HT1080 (cell line): ENCODE measurements at regions not wholly inside any gene's neighbourhood (a gene's known extent, or its start where the extent isn't known, plus 50 kb on each side); places are given as distances from the start of the nearest gene placed in this dataset.
A peak's percentile ranks its signal among the peaks of the same experiment; 100 is the strongest.

ENCODE experiments used
- DNase-seq: peaks from one replicate; pipeline ENCODE4 v3.0.0-alpha.2; 2015; ENCODE audit warnings: low read depth

- no peak for DNase-seq
Measured at GRCh38 chr1:214205053-214205452, 75.9 kb upstream of the SMYD2 start.

GRCh38 chr1:214208460-214208859, 72.5 kb upstream of the SMYD2 start:
- DNase-seq, result no peak

GRCh38 chr1:214209260-214209808, 71.6 kb upstream of the SMYD2 start:
- DNase-seq, result no peak

GRCh38 chr1:214213136-214213535, 67.8 kb upstream of the SMYD2 start:
- peak; percentile 28 for DNase-seq

GRCh38 chr1:214214851-214215250, 66.1 kb upstream of the SMYD2 start:
- no peak for DNase-seq

- DNase-seq, result no peak
Measured at GRCh38 chr1:214215583-214215982, 65.4 kb upstream of the SMYD2 start.

- DNase-seq, result no peak
Measured at GRCh38 chr1:214216021-214216420, 64.9 kb upstream of the SMYD2 start.

- no peak for DNase-seq
Measured at GRCh38 chr1:214216779-214217178, 64.2 kb upstream of the SMYD2 start.

- no peak for DNase-seq
Measured at GRCh38 chr1:214219902-214220301, 61.1 kb upstream of the SMYD2 start.

GRCh38 chr1:214220891-214221290, 60.1 kb upstream of the SMYD2 start:
- no peak for DNase-seq

GRCh38 chr1:214224611-214225354, 56.2 kb upstream of the SMYD2 start:
- DNase-seq, result no peak

GRCh38 chr1:214228976-214229375, 52.0 kb upstream of the SMYD2 start:
- DNase-seq, result no peak

GRCh38 chr1:214229736-214230135, 51.2 kb upstream of the SMYD2 start:
- no peak for DNase-seq
